GM12878 (cell line): ENCODE measurements at regions not wholly inside any gene's neighbourhood (a gene's known extent, or its start where the extent isn't known, plus 50 kb on each side); places are given as distances from the start of the nearest gene placed in this dataset.

Experiments
- ATF7 ChIP-seq: fragments of 450-650 bp; IDR thresholded peaks from 2 replicates; pipeline ENCODE4 v1.6.1; 2016; ENCODE audit warnings: low read depth, mild to moderate bottlenecking
- EZH2 ChIP-seq: IDR thresholded peaks from 2 replicates; pipeline ENCODE4 v1.6.1; 2012; ENCODE audit warnings: low read depth, mild to moderate bottlenecking, control low read depth, inconsistent platforms, low read length, borderline replicate concordance; ENCODE audit not compliant: control insufficient read depth
- HDAC6 ChIP-seq: fragments of 200-600 bp; sonication (generic); IDR thresholded peaks from one replicate; pipeline ENCODE4 v1.8.0; 2017; ENCODE audit warnings: antibody characterized with exemption; ENCODE audit not compliant: unreplicated experiment
- POLR2A ChIP-seq: IDR thresholded peaks from 2 replicates; pipeline ENCODE4 v1.6.1; 2011; ENCODE audit warnings: low read depth, mild to moderate bottlenecking, low read length
- SIN3A ChIP-seq: IDR thresholded peaks from 2 replicates; pipeline ENCODE4 v1.6.1; 2012; ENCODE audit warnings: low read depth, low read length, improper control_type of control experiment
- ZNF384 ChIP-seq: IDR thresholded peaks from 2 replicates; pipeline ENCODE4 v1.6.1; 2012; ENCODE audit warnings: low read depth, mild to moderate bottlenecking, low read length, improper control_type of control experiment, borderline replicate concordance
- TF ChIP-seq, protein P1 (sequence below), 3 experiments: IDR thresholded peaks in 2 of 3; conservative IDR thresholded peaks in 1 of 3; 2 replicates each; pipeline ENCODE4 v1.5.1; 2011; ENCODE audit warnings: low read depth in 3 of 3, low read length in 3 of 3, mild to moderate bottlenecking in 3 of 3, control low read depth in 2 of 3, moderate library complexity in 2 of 3, inconsistent platforms in 1 of 3, mixed read lengths in 1 of 3; ENCODE audit not compliant: control insufficient read depth in 2 of 3, insufficient read depth in 1 of 3; ENCODE audit errors: extremely low read depth in 1 of 3
- TF ChIP-seq, protein P2 (sequence below): IDR thresholded peaks from 2 replicates; pipeline ENCODE4 v1.6.1; 2012; ENCODE audit warnings: low read length, inconsistent platforms
- TF ChIP-seq, protein P3 (sequence below): fragments of 450-650 bp; formaldehyde crosslinking; IDR thresholded peaks from 2 replicates; pipeline ENCODE4 v1.5.0; 2022; ENCODE audit warnings: mild to moderate bottlenecking, missing genetic modification characterization
- TF ChIP-seq, protein P4 (sequence below): fragments of 450-650 bp; IDR thresholded peaks from 2 replicates; pipeline ENCODE4 v1.6.1; 2017; ENCODE audit warnings: mild to moderate bottlenecking
- TF ChIP-seq, protein P5 (sequence below): IDR thresholded peaks from 2 replicates; pipeline ENCODE4 v1.6.1; 2012; ENCODE audit warnings: improper control_type of control experiment, low read depth, low read length; ENCODE audit not compliant: insufficient replicate concordance
- TF ChIP-seq, protein P6 (sequence below): IDR thresholded peaks from 2 replicates; pipeline ENCODE4 v1.6.1; 2011; ENCODE audit warnings: low read depth, low read length, improper control_type of control experiment, borderline replicate concordance

DNA sequence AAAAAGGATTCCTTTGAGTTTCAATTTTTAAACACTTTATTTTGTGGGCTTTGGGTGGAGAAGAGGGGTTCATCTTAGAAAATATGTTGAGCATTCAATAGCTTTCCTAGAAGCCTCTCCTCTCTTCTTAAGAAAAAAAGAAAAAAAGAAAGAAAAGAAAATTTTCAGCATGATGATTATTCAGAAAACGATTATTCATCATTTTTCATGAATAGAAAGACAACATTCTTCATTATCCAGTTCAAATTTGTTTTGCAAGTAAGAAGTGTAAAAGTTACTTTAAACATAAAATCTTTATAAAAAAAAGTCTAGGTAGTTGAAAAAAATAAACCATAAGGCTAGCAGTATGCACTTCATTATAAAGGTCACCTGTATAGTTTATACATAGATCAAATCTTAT, 636.5 kb downstream of the IRX1 start:
- TF ChIP-seq, protein P1, sequence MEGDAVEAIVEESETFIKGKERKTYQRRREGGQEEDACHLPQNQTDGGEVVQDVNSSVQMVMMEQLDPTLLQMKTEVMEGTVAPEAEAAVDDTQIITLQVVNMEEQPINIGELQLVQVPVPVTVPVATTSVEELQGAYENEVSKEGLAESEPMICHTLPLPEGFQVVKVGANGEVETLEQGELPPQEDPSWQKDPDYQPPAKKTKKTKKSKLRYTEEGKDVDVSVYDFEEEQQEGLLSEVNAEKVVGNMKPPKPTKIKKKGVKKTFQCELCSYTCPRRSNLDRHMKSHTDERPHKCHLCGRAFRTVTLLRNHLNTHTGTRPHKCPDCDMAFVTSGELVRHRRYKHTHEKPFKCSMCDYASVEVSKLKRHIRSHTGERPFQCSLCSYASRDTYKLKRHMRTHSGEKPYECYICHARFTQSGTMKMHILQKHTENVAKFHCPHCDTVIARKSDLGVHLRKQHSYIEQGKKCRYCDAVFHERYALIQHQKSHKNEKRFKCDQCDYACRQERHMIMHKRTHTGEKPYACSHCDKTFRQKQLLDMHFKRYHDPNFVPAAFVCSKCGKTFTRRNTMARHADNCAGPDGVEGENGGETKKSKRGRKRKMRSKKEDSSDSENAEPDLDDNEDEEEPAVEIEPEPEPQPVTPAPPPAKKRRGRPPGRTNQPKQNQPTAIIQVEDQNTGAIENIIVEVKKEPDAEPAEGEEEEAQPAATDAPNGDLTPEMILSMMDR (IDR thresholded peaks at IDR 0.05 in 2 of 3, conservative IDR thresholded peaks at IDR 0.05 in 1 of 3; ENCODE audit: control insufficient read depth in 2 of 3, extremely low read depth in 1 of 3, insufficient read depth in 1 of 3, low read depth in 3 of 3, low read length in 3 of 3): no peak
- TF ChIP-seq ZNF384: no peak
- TF ChIP-seq, protein P2, sequence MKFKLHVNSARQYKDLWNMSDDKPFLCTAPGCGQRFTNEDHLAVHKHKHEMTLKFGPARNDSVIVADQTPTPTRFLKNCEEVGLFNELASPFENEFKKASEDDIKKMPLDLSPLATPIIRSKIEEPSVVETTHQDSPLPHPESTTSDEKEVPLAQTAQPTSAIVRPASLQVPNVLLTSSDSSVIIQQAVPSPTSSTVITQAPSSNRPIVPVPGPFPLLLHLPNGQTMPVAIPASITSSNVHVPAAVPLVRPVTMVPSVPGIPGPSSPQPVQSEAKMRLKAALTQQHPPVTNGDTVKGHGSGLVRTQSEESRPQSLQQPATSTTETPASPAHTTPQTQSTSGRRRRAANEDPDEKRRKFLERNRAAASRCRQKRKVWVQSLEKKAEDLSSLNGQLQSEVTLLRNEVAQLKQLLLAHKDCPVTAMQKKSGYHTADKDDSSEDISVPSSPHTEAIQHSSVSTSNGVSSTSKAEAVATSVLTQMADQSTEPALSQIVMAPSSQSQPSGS: no peak
- TF ChIP-seq, protein P3, sequence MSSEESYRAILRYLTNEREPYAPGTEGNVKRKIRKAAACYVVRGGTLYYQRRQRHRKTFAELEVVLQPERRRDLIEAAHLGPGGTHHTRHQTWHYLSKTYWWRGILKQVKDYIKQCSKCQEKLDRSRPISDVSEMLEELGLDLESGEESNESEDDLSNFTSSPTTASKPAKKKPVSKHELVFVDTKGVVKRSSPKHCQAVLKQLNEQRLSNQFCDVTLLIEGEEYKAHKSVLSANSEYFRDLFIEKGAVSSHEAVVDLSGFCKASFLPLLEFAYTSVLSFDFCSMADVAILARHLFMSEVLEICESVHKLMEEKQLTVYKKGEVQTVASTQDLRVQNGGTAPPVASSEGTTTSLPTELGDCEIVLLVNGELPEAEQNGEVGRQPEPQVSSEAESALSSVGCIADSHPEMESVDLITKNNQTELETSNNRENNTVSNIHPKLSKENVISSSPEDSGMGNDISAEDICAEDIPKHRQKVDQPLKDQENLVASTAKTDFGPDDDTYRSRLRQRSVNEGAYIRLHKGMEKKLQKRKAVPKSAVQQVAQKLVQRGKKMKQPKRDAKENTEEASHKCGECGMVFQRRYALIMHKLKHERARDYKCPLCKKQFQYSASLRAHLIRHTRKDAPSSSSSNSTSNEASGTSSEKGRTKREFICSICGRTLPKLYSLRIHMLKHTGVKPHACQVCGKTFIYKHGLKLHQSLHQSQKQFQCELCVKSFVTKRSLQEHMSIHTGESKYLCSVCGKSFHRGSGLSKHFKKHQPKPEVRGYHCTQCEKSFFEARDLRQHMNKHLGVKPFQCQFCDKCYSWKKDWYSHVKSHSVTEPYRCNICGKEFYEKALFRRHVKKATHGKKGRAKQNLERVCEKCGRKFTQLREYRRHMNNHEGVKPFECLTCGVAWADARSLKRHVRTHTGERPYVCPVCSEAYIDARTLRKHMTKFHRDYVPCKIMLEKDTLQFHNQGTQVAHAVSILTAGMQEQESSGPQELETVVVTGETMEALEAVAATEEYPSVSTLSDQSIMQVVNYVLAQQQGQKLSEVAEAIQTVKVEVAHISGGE: no peak
- no peak for TF ChIP-seq ATF7
- TF ChIP-seq, protein P4, sequence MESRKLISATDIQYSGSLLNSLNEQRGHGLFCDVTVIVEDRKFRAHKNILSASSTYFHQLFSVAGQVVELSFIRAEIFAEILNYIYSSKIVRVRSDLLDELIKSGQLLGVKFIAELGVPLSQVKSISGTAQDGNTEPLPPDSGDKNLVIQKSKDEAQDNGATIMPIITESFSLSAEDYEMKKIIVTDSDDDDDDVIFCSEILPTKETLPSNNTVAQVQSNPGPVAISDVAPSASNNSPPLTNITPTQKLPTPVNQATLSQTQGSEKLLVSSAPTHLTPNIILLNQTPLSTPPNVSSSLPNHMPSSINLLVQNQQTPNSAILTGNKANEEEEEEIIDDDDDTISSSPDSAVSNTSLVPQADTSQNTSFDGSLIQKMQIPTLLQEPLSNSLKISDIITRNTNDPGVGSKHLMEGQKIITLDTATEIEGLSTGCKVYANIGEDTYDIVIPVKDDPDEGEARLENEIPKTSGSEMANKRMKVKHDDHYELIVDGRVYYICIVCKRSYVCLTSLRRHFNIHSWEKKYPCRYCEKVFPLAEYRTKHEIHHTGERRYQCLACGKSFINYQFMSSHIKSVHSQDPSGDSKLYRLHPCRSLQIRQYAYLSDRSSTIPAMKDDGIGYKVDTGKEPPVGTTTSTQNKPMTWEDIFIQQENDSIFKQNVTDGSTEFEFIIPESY: no peak
- no peak for TF ChIP-seq HDAC6
- TF ChIP-seq EZH2: no peak
- TF ChIP-seq, protein P5, sequence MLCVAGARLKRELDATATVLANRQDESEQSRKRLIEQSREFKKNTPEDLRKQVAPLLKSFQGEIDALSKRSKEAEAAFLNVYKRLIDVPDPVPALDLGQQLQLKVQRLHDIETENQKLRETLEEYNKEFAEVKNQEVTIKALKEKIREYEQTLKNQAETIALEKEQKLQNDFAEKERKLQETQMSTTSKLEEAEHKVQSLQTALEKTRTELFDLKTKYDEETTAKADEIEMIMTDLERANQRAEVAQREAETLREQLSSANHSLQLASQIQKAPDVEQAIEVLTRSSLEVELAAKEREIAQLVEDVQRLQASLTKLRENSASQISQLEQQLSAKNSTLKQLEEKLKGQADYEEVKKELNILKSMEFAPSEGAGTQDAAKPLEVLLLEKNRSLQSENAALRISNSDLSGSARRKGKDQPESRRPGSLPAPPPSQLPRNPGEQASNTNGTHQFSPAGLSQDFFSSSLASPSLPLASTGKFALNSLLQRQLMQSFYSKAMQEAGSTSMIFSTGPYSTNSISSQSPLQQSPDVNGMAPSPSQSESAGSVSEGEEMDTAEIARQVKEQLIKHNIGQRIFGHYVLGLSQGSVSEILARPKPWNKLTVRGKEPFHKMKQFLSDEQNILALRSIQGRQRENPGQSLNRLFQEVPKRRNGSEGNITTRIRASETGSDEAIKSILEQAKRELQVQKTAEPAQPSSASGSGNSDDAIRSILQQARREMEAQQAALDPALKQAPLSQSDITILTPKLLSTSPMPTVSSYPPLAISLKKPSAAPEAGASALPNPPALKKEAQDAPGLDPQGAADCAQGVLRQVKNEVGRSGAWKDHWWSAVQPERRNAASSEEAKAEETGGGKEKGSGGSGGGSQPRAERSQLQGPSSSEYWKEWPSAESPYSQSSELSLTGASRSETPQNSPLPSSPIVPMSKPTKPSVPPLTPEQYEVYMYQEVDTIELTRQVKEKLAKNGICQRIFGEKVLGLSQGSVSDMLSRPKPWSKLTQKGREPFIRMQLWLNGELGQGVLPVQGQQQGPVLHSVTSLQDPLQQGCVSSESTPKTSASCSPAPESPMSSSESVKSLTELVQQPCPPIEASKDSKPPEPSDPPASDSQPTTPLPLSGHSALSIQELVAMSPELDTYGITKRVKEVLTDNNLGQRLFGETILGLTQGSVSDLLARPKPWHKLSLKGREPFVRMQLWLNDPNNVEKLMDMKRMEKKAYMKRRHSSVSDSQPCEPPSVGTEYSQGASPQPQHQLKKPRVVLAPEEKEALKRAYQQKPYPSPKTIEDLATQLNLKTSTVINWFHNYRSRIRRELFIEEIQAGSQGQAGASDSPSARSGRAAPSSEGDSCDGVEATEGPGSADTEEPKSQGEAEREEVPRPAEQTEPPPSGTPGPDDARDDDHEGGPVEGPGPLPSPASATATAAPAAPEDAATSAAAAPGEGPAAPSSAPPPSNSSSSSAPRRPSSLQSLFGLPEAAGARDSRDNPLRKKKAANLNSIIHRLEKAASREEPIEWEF: no peak
- TF ChIP-seq, protein P6, sequence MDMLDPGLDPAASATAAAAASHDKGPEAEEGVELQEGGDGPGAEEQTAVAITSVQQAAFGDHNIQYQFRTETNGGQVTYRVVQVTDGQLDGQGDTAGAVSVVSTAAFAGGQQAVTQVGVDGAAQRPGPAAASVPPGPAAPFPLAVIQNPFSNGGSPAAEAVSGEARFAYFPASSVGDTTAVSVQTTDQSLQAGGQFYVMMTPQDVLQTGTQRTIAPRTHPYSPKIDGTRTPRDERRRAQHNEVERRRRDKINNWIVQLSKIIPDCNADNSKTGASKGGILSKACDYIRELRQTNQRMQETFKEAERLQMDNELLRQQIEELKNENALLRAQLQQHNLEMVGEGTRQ: no peak
- no peak for TF ChIP-seq SIN3A
- TF ChIP-seq POLR2A: no peak
